HepG2 (cell line): ENCODE measurements at regions not wholly inside any gene's neighbourhood (a gene's known extent, or its start where the extent isn't known, plus 50 kb on each side); places are given as distances from the start of the nearest gene placed in this dataset.

ENCODE experiments used
- ATAC-seq: fragments of 200-7000 bp; cut with Tn5 transposase; 3 replicates; pipeline ENCODE4 v1.9.1; 2020; ENCODE audit warnings: mild to moderate bottlenecking, moderate library complexity
- BruUV-seq: library from RNA; stranded (reverse); fragments of 400-500 nt; replicated peaks from 2 replicates; lab custom pipeline; 2021; lab: Mats Ljungman, UMichigan
- CTCF ChIA-PET: fragments of 300-600 bp; formaldehyde crosslinking; extraction: SDS; loops from one replicate; lab custom pipeline; 2021; ENCODE audit warnings: low total read pairs, inconsistent platforms, low intra/inter-chr PET ratio; lab: Yijun Ruan, JAX
- POLR2A ChIA-PET: fragments of 350-600 bp; sonication (Branson Sonifier 250); formaldehyde crosslinking; loops from one replicate; lab custom pipeline; 2020; ENCODE audit warnings: antibody characterized with exemption, inconsistent platforms; lab: Yijun Ruan, JAX
- DNase-seq: peaks from one replicate; pipeline ENCODE4 v3.0.0-alpha.2; 2015; ENCODE audit warnings: low spot score
- FAIRE-seq: peaks from 3 replicates; lab custom pipeline; 2011; peaks lifted over from hg19 to GRCh38; lab: Jason Lieb, UNC
- H2AFZ ChIP-seq: one replicate; pipeline ENCODE4 v1.6.1; 2011; ENCODE audit warnings: low read length, inconsistent platforms
- H3K27ac ChIP-seq: fragments of 300-600 bp; 3 replicates; pipeline ENCODE4 v1.8.0; 2011; ENCODE audit warnings: mixed run types, mild to moderate bottlenecking, mixed read lengths, low read length, inconsistent platforms; ENCODE audit not compliant: insufficient read depth; ENCODE audit errors: extremely low read length
- H3K27me3 ChIP-seq, 2 experiments: fragments of 200-600 bp in 1 of 2; 2 replicates in 1 of 2; 3 replicates in 1 of 2; pipeline versions ENCODE4 v1.6.0 to v1.8.0; 2011; ENCODE audit warnings: low read length in 2 of 2, mild to moderate bottlenecking in 2 of 2, moderate library complexity in 2 of 2, inconsistent platforms in 1 of 2; ENCODE audit not compliant: insufficient read depth in 2 of 2, control insufficient read depth in 1 of 2
- H3K36me3 ChIP-seq, 2 experiments: fragments of 200-600 bp in 1 of 2; replicated peaks in 1 of 2; 2 replicates in 1 of 2; 3 replicates in 1 of 2; pipeline versions ENCODE4 v1.5.1 to v1.8.0; 2011; ENCODE audit warnings: low read length in 2 of 2, inconsistent platforms in 1 of 2; ENCODE audit not compliant: insufficient read depth in 2 of 2, control insufficient read depth in 1 of 2
- H3K4me1 ChIP-seq: 2 replicates; pipeline ENCODE4 v1.5.1; 2012; ENCODE audit warnings: low read length, inconsistent platforms; ENCODE audit not compliant: insufficient read depth
- H3K4me2 ChIP-seq: 2 replicates; pipeline ENCODE4 v1.6.0; 2011; ENCODE audit warnings: low read depth, low read length, inconsistent platforms
- H3K4me3 ChIP-seq, 3 experiments: fragments of 200-600 bp in 1 of 3; sonication (generic), shearing (Covaris generic) in 1 of 3; replicated peaks in 1 of 3; 2 replicates each; pipeline ENCODE4 v1.5.1; 2011 to 2016; ENCODE audit warnings: low read length in 3 of 3, inconsistent platforms in 2 of 3, low read depth in 2 of 3, mild to moderate bottlenecking in 2 of 3, control low read depth in 1 of 3, mixed read lengths in 1 of 3; ENCODE audit not compliant: insufficient read depth in 1 of 3
- H3K79me2 ChIP-seq: one replicate; pipeline ENCODE4 v1.6.1; 2011; ENCODE audit warnings: low read length, inconsistent platforms; ENCODE audit not compliant: insufficient read depth
- H3K9ac ChIP-seq: 2 replicates; pipeline ENCODE4 v1.6.0; 2011; ENCODE audit warnings: mild to moderate bottlenecking, low read depth, low read length, inconsistent platforms; ENCODE audit not compliant: insufficient read depth
- H3K9me3 ChIP-seq: 2 replicates; pipeline ENCODE4 v1.5.1; 2012; ENCODE audit warnings: mild to moderate bottlenecking, low read length
- H4K20me1 ChIP-seq: 2 replicates; pipeline ENCODE4 v1.6.0; 2011; ENCODE audit warnings: inconsistent platforms, mild to moderate bottlenecking, low read length, moderate library complexity; ENCODE audit not compliant: insufficient read depth
- AHR ChIP-seq: IDR thresholded peaks from 2 replicates; pipeline ENCODE4 v1.6.1; 2018; ENCODE audit warnings: missing genetic modification reagents, missing compliant biosample characterization
- ARNT ChIP-seq: fragments of 450-650 bp; IDR thresholded peaks from 2 replicates; pipeline ENCODE4 v1.6.1; 2017
- KIAA2018 ChIP-seq: sonication (generic); formaldehyde crosslinking; IDR thresholded peaks from 2 replicates; pipeline ENCODE4 v1.5.0; 2020; ENCODE audit warnings: mild to moderate bottlenecking, missing genetic modification reagents, borderline replicate concordance
- KLF16 ChIP-seq, 2 experiments: sonication (generic) in 1 of 2; formaldehyde crosslinking in 1 of 2; IDR thresholded peaks; 2 replicates each; pipeline versions ENCODE4 v1.6.1 to v1.8.0; 2016 to 2023; ENCODE audit warnings: missing genetic modification reagents in 2 of 2, missing compliant biosample characterization in 1 of 2
- MED8 ChIP-seq: sonication (generic); formaldehyde crosslinking; IDR thresholded peaks from 2 replicates; pipeline ENCODE4 v1.8.1; 2023; ENCODE audit warnings: mild to moderate bottlenecking, missing genetic modification reagents; ENCODE audit not compliant: insufficient replicate concordance
- RAD21 ChIP-seq: fragments of 450-650 bp; formaldehyde crosslinking; IDR thresholded peaks from 2 replicates; pipeline ENCODE4 v1.5.0; 2020; ENCODE audit warnings: mild to moderate bottlenecking
- RFXAP ChIP-seq: sonication (generic); formaldehyde crosslinking; IDR thresholded peaks from 2 replicates; pipeline ENCODE4 v1.4.0; 2020; ENCODE audit warnings: missing genetic modification reagents, borderline replicate concordance
- RNF2 ChIP-seq: fragments of 450-650 bp; conservative IDR thresholded peaks from 2 replicates; pipeline ENCODE4 v1.6.1; 2016; ENCODE audit warnings: low read depth
- SMC3 ChIP-seq: IDR thresholded peaks from 2 replicates; pipeline ENCODE4 v1.6.1; 2011; ENCODE audit warnings: low read length, improper control_type of control experiment
- STAG1 ChIP-seq: sonication (generic); formaldehyde crosslinking; IDR thresholded peaks from 2 replicates; pipeline ENCODE4 v1.4.0; 2020; ENCODE audit warnings: missing genetic modification reagents
- USF2 ChIP-seq, 2 experiments: sonication (generic) in 1 of 2; formaldehyde crosslinking in 1 of 2; IDR thresholded peaks; 2 replicates each; pipeline versions ENCODE4 v1.5.1 to v1.6.1; 2011 to 2020; ENCODE audit warnings: borderline replicate concordance in 1 of 2, low read depth in 1 of 2, low read length in 1 of 2, mild to moderate bottlenecking in 1 of 2, missing genetic modification reagents in 1 of 2, moderate library complexity in 1 of 2
- XRCC5 ChIP-seq: fragments of 200-400 bp; formaldehyde crosslinking; optimal IDR thresholded peaks from 2 replicates; pipeline ENCODE3; 2017; ENCODE audit warnings: mild to moderate bottlenecking, low read length
- ZBTB38 ChIP-seq: sonication (generic); formaldehyde crosslinking; IDR thresholded peaks from 2 replicates; pipeline ENCODE4 v1.5.1; 2020; ENCODE audit warnings: mild to moderate bottlenecking, missing genetic modification reagents
- ZMYM4 ChIP-seq: sonication (generic); formaldehyde crosslinking; IDR thresholded peaks from 2 replicates; pipeline ENCODE4 v1.8.1; 2023; ENCODE audit warnings: mild to moderate bottlenecking, missing genetic modification reagents
- ZNF891 ChIP-seq: sonication (generic); formaldehyde crosslinking; IDR thresholded peaks from 2 replicates; pipeline ENCODE4 v1.5.0; 2020; ENCODE audit warnings: mild to moderate bottlenecking, missing genetic modification reagents
- WGBS: methylation state at CpG from one replicate; pipeline ENCODE4 v1.1.6; 2017; ENCODE audit warnings: low lambda C conversion rate; 5-methylcytosine and 5-hydroxymethylcytosine counted together
- in situ Hi-C: cut with HindIII; loops from 2 replicates; pipeline ENCODE4 v1.10.0; 2017; ENCODE audit warnings: low pct_unique_long_range_greater_than_20kb; ENCODE audit not compliant: extremely low pct_ligation_motif_present
- intact Hi-C: fragments of 100-400 bp; cut with micrococcal nuclease; formaldehyde crosslinking; loops from one replicate; pipeline ENCODE4 v1.10.0; 2022; ENCODE audit not compliant: unreplicated experiment

GRCh38 chr11:19557720-19558140, 154.9 kb upstream of the NAV2 start:
- WGBS, result 9% methylated on average over 7 of the region's 7 CpGs
- H3K4me2 ChIP-seq, result no peak overlapping the region
- H3K36me3 ChIP-seq, result no peaks in the 10 kb centered on the region
- H3K79me2 ChIP-seq, result no peaks in the 10 kb centered on the region
- intact Hi-C loops, result loop anchor here (1.0 kb wide), 2 partner anchors 346 to 486 kb away; no protein-coding TSS in a partner anchor
- H3K9me3 ChIP-seq, result no peaks in the 10 kb centered on the region
- CTCF ChIA-PET, result interaction anchor here (1.1 to 2.2 kb wide), 6 partner anchors 185 to 575 kb away, joined by 3 to 11 read pairs (median 6); no protein-coding TSS in a partner anchor
- peak; percentile 88 for ATAC-seq
- peak; percentile 61 for DNase-seq
- peaks cover 0 to 15% of the 10 kb centered on the region in 2 experiments; a peak in 2 of 5 replicates for H3K27me3 ChIP-seq
- H3K4me3 ChIP-seq, result no peak overlapping the region
- no peak overlapping the region for H3K9ac ChIP-seq
- in situ Hi-C loops, result loop anchor here (5.0 kb wide), 2 partner anchors 245 to 485 kb away; no protein-coding TSS in a partner anchor
- peak; percentile 89 for FAIRE-seq
- no peaks in the 10 kb centered on the region for H3K4me1 ChIP-seq
- no TSS peak for BruUV-seq
- H2AFZ ChIP-seq, result no peak overlapping the region
- peaks cover 4% of the 10 kb centered on the region; the same call in 1 of the 2 replicates for H4K20me1 ChIP-seq
- no peak overlapping the region for H3K27ac ChIP-seq
- POLR2A ChIA-PET, result no interaction called here
- TF ChIP-seq AHR (CRISPR knock-in tag) (no peak), XRCC5 (peak; percentile 53), ZBTB38 (CRISPR knock-in tag) (no peak), USF2 (IDR thresholded peaks at IDR 0.05; ENCODE audit: low read depth, low read length) (peak; percentile 37; the same call in 1 of the 2 replicates), USF2 (CRISPR knock-in tag; IDR thresholded peaks at IDR 0.05; ENCODE audit: borderline replicate concordance) (no peak), STAG1 (CRISPR knock-in tag) (peak; percentile 84), RAD21 (peak; percentile 39; the same call in 1 of the 2 replicates), MED8 (no peak), ZNF891 (CRISPR knock-in tag) (no peak), ARNT (no peak), KIAA2018 (CRISPR knock-in tag) (no peak), RNF2 (no peak), KLF16 (CRISPR knock-in tag; IDR thresholded peaks at IDR 0.05) (no peak), SMC3 (peak; percentile 82), ZMYM4 (CRISPR knock-in tag) (no peak), RFXAP (CRISPR knock-in tag) (no peak)
